HG03175 (cell line): ENCODE measurements at regions not wholly inside any gene's neighbourhood (a gene's known extent, or its start where the extent isn't known, plus 50 kb on each side); places are given as distances from the start of the nearest gene placed in this dataset.

ENCODE experiments used
- ATAC-seq: cut with Tn5 transposase; IDR thresholded peaks from one replicate; pipeline ENCODE4 v1.9.1; 2021; ENCODE audit warnings: mild to moderate bottlenecking, moderate library complexity; ENCODE audit not compliant: unreplicated experiment

GRCh38 chr5:57824623-57825022, 342.0 kb upstream of the ACTBL2 start:
- ATAC-seq = no peak

DNA sequence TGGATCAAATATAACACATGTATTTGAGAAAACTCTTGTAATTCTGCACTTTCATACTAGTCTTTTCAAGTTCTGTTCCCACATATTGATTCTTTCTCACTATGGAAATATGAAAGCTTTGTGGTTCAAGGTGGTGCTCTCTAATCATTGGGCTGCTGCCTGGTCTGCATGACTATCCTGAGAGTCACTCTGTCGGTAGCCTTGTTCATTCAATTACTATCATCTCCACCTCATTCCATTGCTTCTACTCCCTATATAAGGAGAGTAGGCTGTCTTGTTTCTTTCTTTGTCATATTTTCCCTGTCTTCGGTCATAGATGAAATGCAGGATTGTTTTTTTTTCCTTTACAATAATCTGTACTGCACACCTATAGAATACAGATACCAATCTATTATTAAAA, 341.4 kb upstream of the ACTBL2 start:
- no peak for ATAC-seq

- ATAC-seq = no peak
These were observed 340.0 kb upstream of the ACTBL2 start for GRCh38 chr5:57822651-57823050.

GRCh38 chr5:57818397-57818796, 335.8 kb upstream of the ACTBL2 start:
- no peak for ATAC-seq

- ATAC-seq = no peak
These were observed 335.3 kb upstream of the ACTBL2 start for GRCh38 chr5:57817924-57818323.

DNA sequence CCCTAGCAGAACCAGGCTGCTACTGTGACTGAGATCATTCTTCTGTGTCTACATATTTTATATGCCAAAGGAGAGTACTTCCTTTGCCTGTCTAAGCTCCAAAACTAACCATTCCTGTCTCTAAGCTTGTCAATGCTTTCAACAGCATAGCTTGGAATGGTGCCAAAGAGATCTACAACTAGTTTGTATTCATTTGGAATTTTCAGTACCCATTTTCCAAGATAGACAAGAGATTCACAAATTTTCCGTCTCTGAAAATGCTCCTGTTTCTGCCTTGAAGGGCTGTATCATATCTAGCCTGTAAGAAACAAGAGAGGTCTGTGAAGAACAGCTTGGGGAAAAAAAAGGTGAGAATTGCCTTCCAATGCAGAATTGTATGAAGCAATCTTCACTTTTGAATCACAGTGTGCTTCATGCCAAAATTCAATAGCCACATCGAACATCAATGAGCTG, 334.4 kb upstream of the ACTBL2 start:
- ATAC-seq = no peak

GRCh38 chr5:57816108-57816507, 333.5 kb upstream of the ACTBL2 start:
- ATAC-seq = no peak

- no peak for ATAC-seq
These were observed 323.1 kb upstream of the ACTBL2 start for GRCh38 chr5:57805732-57806131.

- no peak for ATAC-seq
These were observed 322.6 kb upstream of the ACTBL2 start for GRCh38 chr5:57805170-57805569.

DNA sequence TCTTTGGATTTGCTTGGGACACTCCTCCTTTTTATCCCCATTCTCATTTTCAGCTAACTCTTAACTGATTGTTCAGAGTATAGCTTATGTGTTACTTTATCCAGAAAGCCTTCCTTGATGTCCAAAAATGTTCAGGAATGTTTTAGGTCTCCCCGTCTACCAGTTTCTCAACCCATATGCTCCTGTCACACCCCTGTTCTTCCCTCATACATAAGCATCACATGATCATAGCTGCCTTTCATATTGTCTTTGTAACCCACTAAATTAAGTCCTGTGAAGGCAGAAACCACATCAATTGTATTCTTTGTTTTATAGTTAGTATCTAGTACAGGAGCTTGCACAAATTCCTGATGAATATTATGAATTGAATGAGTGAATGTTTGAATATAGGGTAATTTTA, 321.9 kb upstream of the ACTBL2 start:
- no peak for ATAC-seq

- ATAC-seq = no peak
These were observed 321.4 kb upstream of the ACTBL2 start for GRCh38 chr5:57804007-57804444.

GRCh38 chr5:57802131-57802530, 319.5 kb upstream of the ACTBL2 start:
- no peak for ATAC-seq

- ATAC-seq = no peak
These were observed 312.6 kb upstream of the ACTBL2 start for GRCh38 chr5:57795203-57795602.

DNA sequence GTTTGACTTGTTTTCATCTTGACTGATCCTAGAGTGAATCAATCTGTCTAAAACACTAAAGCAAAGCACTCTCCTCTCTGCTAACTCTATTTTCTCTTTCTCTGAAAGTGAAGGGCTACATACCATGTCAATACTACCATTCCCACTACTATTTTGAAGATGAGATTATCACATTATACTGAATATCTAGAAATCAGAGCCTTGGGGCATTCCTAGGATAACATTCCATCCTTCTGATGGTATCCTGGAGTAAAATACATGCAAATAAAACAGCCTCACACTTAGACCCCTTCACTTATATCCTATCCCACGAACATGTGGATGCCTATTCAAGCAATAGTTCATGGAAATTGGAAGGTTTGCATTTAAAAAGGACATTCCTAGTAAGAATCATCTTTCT, 309.3 kb upstream of the ACTBL2 start:
- no peak for ATAC-seq

- no peak for ATAC-seq
These were observed 303.3 kb upstream of the ACTBL2 start for GRCh38 chr5:57785946-57786345.

DNA sequence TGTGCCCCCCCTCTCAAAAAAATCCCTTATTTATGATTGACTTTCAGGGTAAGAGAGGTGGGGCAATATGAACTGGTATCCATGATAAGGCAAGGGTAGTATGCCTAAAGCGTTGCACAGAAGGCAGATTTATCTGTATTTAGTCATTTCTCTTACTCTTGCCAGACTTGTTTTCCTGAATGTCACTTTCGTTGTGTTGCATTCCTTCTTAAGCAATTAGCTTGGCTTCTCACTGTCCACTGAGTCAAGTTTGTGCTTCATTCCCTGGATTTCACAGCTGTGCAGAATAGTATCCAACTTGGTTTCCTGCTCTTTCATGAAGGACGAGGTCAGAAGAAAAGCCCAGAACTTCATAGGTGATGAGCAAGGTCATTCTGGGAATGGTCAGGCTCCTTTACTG, 301.5 kb upstream of the ACTBL2 start:
- no peak for ATAC-seq

GRCh38 chr5:57783693-57784092, 301.1 kb upstream of the ACTBL2 start:
- ATAC-seq = no peak

DNA sequence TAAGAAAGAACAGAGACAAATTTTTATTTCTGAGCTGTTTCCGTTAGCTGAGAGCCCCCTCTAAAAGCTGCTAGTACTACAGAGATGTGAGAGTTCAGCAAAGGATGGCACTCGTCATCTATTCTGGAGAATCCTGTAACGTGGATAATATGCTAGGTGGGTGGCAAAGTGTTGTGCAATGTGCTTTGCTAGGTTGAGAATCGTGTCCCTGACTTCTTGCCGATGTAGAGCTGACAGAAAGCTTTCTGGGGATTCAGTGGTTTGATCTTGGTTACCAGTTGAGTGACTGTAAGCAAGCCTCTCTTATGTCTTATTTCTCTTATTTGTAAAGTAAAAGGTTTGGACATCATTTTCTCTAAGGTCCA, 298.3 kb upstream of the ACTBL2 start:
- no peak for ATAC-seq

GRCh38 chr5:57780306-57780960, 297.8 kb upstream of the ACTBL2 start:
- ATAC-seq = no peak

DNA sequence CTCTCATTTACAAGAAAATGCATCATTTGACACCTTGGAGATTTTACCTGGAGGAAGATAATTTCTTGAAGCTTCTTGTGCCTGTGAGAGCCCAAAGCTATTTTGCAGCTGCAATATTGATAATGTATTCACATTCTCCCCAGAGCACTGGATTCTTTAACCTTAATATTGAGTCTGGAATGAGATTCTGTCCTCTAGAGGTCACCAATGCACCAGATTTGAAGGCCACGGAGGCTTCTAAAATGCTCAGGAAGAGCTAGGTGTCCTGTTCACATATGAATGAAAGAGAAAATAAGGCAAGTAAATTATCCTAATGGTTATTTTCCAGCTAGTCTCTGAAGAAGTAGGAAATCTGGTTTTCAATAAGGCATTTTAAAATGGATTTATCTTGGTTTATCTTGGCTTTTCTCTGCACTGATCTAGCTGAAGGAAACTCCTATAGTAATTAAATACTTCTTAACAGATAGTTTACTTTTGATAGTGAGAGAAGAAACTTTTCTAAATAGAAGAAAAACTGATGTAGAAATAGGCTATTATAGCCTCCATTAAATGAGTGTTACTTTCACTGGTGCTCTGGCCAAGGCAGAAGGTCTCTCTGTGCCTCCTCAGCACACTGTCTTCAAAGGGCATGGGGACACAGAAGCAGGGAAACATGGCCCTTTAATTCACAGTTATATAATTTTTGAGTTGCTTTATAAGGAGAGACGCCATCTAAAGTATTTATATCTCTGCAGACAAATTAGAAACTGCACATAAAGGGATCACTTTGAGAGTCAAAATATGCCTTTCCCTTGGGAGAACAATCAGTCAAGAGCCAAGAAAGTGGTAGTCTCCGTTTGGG, 297.0 kb upstream of the ACTBL2 start:
- peak; percentile 66 for ATAC-seq

GRCh38 chr5:57778501-57779091, 296.0 kb upstream of the ACTBL2 start:
- no peak for ATAC-seq

DNA sequence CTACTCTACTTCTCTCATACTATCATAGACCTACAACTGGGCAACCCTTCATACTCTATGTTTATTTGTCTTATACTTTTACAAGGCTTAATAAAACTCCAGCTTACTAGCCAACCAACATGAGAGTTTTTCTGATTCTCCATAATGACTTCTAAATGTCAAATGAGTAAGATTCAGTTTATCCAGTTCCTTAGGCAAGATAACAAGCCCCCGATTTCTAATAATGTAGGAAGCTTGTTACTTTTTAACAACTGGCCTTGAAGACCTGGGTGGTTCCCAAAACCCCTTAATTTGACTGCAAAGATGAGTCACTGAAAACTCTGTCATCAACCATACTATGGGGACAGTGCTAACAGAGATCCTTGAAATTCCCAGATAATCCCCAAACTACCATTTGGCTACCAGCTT, 294.6 kb upstream of the ACTBL2 start:
- no peak for ATAC-seq
